ENCODE measurements at regions not wholly inside any gene's neighbourhood (a gene's known extent, or its start where the extent isn't known, plus 50 kb on each side); places are given as distances from the start of the nearest gene placed in this dataset.

GRCh38 chr9:119789987-119790386 lies 420.8 kb upstream of the BRINP1 start:
- H3K4me3 ChIP-seq = no peak overlapping the region
- H3K4me1 ChIP-seq = no peaks in the 10 kb centered on the region
- no peaks in the 10 kb centered on the region for H3K36me3 ChIP-seq
- TF ChIP-seq, protein P1, sequence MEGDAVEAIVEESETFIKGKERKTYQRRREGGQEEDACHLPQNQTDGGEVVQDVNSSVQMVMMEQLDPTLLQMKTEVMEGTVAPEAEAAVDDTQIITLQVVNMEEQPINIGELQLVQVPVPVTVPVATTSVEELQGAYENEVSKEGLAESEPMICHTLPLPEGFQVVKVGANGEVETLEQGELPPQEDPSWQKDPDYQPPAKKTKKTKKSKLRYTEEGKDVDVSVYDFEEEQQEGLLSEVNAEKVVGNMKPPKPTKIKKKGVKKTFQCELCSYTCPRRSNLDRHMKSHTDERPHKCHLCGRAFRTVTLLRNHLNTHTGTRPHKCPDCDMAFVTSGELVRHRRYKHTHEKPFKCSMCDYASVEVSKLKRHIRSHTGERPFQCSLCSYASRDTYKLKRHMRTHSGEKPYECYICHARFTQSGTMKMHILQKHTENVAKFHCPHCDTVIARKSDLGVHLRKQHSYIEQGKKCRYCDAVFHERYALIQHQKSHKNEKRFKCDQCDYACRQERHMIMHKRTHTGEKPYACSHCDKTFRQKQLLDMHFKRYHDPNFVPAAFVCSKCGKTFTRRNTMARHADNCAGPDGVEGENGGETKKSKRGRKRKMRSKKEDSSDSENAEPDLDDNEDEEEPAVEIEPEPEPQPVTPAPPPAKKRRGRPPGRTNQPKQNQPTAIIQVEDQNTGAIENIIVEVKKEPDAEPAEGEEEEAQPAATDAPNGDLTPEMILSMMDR (IDR thresholded peaks at IDR 0.05) = no peak
- H3K27me3 ChIP-seq = no peaks in the 10 kb centered on the region
- H3K27ac ChIP-seq = no peak overlapping the region
- no peaks in the 10 kb centered on the region for H3K9me3 ChIP-seq
- intact Hi-C loops (cut with DNase I; ENCODE audit: low total_unique reads) = no loop called here
- no peak for DNase-seq

DNA sequence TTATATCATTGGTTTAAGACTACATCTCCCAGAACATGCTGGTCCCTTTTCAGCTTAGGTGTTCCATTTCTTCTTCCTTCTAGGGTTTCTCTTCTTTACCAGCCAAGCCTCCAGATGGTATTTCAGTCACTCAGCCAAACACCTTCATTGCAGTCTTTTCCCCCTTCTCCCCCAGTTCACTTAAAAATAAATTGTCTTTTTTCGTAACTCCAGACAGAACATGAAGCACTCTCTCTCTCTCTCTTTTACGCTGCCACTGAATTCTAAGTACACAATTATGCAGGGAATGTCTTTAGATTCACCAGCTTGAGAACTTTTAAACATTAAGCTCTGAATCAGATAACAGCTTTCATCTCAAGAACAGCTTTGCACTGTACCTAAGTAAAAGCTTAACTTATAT lies 419.7 kb upstream of the BRINP1 start:
- Histone ChIP-seq H3K9me3 (no peaks in the 10 kb centered on the region), H3K27me3 (no peaks in the 10 kb centered on the region), H3K36me3 (no peaks in the 10 kb centered on the region), H3K4me3 (no peak overlapping the region), H3K4me1 (no peaks in the 10 kb centered on the region), H3K27ac (no peak overlapping the region)
- DNase-seq = no peak
- intact Hi-C loops (cut with DNase I; ENCODE audit: low total_unique reads) = no loop called here
- TF ChIP-seq, protein P1 (IDR thresholded peaks at IDR 0.05) = no peak

DNA sequence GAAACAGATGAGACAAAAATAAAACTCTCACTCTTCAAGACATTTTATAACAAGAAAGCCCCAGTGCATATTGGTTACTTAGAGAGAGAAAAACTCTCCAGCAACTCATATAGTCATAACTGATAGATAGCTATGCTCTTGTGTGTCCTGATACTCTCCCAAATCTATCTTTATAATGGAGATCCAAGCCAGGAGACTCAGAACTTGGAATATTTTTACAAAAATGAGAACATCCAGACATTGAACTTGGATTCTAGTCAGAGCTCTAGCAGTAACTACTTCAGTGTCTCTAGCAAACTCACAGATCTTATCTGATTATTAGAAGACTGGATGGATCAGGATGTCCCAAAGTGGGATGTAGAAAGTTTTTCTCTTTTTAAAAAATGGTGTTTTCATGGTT lies 412.7 kb upstream of the BRINP1 start:
- intact Hi-C loops (cut with DNase I; ENCODE audit: low total_unique reads) = no loop called here
- TF ChIP-seq, protein P1 (IDR thresholded peaks at IDR 0.05) = no peak
- Histone ChIP-seq H3K4me1 (no peaks in the 10 kb centered on the region), H3K27me3 (no peaks in the 10 kb centered on the region), H3K4me3 (no peak overlapping the region), H3K36me3 (no peaks in the 10 kb centered on the region), H3K9me3 (no peaks in the 10 kb centered on the region), H3K27ac (no peak overlapping the region)
- no peak for DNase-seq

DNA sequence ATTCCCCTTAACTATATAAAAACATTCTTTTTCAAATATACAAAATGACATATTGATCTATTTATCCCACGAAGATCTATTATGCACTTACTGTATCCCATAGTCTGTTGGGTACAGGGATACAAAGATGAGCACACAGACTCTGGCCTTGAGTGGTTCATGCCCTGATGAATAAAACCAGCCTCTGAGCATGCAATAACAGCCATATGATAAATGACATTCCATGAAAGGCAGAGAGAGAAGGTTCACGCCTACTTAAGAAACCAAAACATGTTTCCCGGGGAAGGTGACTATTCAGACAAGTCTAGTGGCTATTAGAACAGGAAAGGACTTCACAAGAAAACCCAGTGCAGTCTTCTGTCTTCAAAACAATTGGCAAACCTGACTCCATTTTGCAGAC lies 406.2 kb upstream of the BRINP1 start:
- no peaks in the 10 kb centered on the region for H3K9me3 ChIP-seq
- H3K27me3 ChIP-seq = no peaks in the 10 kb centered on the region
- TF ChIP-seq, protein P1 (IDR thresholded peaks at IDR 0.05) = no peak
- no peak overlapping the region for H3K4me3 ChIP-seq
- intact Hi-C loops (cut with DNase I; ENCODE audit: low total_unique reads) = no loop called here
- DNase-seq = no peak
- no peaks in the 10 kb centered on the region for H3K4me1 ChIP-seq
- no peaks in the 10 kb centered on the region for H3K36me3 ChIP-seq
- no peak overlapping the region for H3K27ac ChIP-seq

- Histone ChIP-seq H3K27ac (no peak overlapping the region), H3K27me3 (no peaks in the 10 kb centered on the region), H3K36me3 (no peaks in the 10 kb centered on the region), H3K9me3 (no peaks in the 10 kb centered on the region), H3K4me1 (no peaks in the 10 kb centered on the region), H3K4me3 (no peak overlapping the region)
- TF ChIP-seq, protein P1 (IDR thresholded peaks at IDR 0.05) = no peak
- no peak for DNase-seq
- intact Hi-C loops (cut with DNase I; ENCODE audit: low total_unique reads) = no loop called here
Measured at GRCh38 chr9:119773823-119774222, 404.6 kb upstream of the BRINP1 start.

DNA sequence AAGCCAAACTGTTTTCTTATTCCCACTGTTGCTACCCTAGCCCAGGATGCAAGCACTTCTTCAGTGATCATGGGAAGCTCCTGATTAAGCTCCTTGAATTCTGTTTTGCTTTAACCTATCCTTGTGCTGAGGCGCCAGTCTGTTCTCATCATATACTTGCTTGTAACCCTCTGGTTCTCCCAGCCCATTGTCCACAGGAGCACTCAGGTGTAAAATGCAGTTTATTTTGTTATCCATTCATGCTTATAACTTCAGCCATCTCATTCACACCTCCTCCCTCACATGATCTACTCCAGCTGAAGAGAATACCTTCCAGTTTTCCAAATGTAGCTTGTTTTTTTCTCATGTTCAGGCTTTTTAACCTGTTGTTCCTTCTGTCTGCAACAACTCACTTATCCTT lies 402.1 kb upstream of the BRINP1 start:
- Histone ChIP-seq H3K36me3 (no peaks in the 10 kb centered on the region), H3K27ac (no peak overlapping the region), H3K27me3 (no peaks in the 10 kb centered on the region), H3K4me1 (no peaks in the 10 kb centered on the region), H3K9me3 (no peaks in the 10 kb centered on the region), H3K4me3 (no peak overlapping the region)
- TF ChIP-seq, protein P1 (IDR thresholded peaks at IDR 0.05) = no peak
- intact Hi-C loops (cut with DNase I; ENCODE audit: low total_unique reads) = no loop called here
- DNase-seq = no peak
